HG03457 (cell line): ENCODE measurements at regions not wholly inside any gene's neighbourhood (a gene's known extent, or its start where the extent isn't known, plus 50 kb on each side); places are given as distances from the start of the nearest gene placed in this dataset.

Experiments used
- ATAC-seq: cut with Tn5 transposase; IDR thresholded peaks from one replicate; pipeline ENCODE4 v1.9.1; 2021; ENCODE audit warnings: moderate number of reproducible peaks; ENCODE audit not compliant: unreplicated experiment

GRCh38 chr17:55668312-55668920 is 54.2 kb downstream of the TMEM100 start:
- ATAC-seq: no peak

DNA sequence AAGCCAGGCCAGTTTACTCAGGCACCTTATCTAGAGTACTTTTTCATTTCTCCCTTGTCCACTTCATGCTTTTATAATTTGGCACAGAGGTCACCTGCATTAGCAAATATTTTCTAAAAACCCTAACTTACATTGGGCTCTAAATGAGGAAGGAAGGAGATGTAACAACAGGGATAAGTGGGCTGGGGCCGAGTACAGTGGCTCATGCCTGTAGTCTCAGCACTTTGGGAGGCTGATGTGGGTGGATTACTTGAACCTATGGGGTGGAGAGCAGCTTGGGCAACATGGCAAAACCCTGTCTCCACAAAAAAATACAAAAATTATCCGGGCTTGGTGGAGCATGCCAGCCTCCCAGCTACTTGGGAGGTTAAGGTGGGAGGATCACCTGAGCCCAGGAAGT is 55.9 kb downstream of the TMEM100 start:
- ATAC-seq: no peak

GRCh38 chr17:55664287-55664686 is 58.4 kb downstream of the TMEM100 start:
- peak; percentile 67 for ATAC-seq

DNA sequence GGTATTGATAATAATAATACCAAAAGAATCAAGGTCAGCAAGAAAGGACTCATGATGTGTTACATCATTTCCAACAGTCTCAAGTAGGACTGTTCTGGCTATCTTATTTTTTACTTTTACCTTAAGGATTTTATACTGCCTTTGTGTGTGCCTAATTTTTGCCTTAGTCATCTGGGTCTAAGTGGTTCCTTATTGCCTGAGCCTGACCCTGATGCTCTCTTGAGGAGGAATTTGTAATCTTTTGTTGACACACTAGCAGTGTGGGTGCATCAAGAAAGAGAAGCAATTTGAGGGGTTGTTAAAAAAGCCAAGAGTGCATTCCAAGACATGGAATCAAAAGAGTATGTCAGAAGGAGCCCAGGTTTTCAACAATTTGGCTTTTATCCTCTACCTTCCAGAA is 59.3 kb downstream of the TMEM100 start:
- ATAC-seq: no peak

DNA sequence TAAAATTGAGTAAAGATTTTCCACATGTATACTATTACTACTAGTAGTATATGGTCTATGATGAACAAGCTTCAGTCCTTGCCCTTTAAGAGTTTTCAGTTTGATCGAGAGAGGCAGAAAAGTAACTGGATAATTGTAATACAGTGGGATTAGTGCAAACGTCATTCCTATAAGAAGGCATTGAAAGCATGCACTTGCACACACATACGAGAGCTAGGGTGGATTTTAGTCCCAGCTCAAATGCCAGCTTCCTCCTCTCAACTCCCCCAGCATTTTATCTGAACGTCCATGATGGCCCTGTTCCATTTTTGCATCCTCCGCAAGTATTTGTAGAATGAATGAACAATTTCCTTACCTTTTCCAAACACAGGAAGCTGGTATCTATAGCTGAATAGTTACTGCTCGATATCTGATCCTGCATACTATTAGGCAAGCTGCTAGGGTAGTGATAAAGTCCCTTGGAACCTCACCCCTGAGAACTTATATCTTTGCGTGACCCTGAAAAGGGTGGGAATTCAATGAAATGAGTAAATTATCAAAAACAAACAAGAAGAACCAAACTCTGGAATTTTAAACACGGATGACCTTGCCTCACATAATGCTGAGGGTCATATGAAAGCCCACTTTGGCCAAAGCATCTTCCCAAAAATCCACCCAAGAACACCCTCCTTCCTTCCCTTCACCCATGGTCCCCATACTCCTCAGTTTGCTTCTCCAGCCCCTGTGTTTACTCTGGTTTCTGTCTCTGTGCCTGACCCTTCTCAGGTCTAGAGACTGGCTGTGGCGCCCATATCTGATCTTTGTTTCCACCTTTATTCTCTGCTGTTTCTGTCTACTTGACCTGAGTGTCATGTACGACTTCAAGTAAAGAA is 60.5 kb downstream of the TMEM100 start:
- ATAC-seq: no peak

DNA sequence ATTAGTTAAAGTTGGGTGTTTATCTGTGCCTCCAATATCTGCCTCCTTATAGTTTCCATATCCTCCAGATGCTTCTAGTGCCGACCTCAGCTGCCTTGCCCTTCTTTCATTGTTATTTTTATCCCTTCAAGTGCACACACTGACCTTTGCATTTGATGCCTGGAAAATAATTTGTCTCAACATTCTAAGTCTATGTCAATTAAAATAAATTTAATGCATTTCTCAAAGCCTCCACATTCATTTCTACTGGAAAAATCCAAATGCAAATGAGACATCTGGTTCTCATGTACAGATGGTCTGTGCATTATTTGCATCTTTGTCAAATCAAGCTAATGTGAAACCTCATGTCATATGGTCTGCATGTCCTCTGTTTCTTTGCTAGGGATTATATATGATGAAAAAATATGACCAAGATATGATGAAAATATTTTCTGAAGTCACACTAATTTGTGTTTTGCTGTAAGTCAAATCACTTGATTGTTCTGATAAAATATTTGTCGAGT is 61.4 kb downstream of the TMEM100 start:
- no peak for ATAC-seq

DNA sequence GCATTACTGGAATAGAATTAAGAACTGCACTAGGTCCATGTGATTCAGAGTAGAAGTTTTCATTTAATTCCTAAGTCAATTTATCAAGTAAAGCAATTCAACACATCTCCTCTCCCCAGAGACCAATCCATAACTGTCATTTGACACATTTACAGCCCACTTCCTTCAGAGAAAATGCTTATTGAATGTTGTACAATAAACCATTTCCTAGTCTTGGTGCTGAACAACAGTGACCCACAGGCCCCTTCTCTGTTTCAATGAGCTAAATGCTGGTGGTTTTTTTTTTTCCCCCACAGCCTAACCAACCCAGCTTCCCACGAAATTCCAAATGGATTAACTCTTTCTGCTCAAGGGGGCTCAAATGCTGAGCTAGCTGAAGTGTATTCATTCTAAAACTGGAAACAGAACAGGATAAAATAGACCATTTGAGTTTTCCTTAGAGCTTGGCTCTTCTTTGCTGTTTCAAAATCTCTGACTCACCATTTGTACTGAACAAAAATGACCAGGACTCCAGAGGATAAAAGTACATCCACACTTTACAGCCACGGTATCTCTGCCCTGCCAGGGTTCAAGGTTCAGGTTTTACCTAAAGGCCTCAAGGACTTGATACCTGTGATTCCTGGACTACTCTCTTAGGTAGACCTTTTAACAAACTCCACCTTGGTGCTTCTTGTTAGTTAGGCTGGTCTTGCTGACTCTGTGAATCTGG is 62.3 kb downstream of the TMEM100 start:
- no peak for ATAC-seq

- no peak for ATAC-seq
Measured at GRCh38 chr17:55659661-55660060, 63.0 kb downstream of the TMEM100 start.

- no peak for ATAC-seq
Measured at GRCh38 chr17:55655777-55656176, 66.9 kb downstream of the TMEM100 start.

DNA sequence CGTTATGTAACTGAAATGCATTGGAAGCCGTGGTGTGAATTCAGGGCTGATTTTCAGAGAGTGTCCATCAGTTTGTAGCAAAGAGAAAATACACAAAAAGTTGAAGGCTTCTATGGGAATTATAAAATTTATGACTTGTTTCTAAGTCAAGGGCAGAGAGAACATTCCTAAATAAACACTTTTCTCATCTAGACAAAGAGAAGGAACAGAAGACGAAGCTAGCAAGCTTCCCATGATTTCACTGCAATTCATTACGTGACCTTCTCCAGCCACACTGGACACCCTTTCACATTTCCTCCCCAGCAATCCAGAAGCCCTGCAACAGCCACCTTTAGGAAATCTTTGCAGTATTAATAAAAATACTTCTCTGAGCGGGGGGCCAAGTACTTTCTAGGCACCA is 67.8 kb downstream of the TMEM100 start:
- no peak for ATAC-seq

DNA sequence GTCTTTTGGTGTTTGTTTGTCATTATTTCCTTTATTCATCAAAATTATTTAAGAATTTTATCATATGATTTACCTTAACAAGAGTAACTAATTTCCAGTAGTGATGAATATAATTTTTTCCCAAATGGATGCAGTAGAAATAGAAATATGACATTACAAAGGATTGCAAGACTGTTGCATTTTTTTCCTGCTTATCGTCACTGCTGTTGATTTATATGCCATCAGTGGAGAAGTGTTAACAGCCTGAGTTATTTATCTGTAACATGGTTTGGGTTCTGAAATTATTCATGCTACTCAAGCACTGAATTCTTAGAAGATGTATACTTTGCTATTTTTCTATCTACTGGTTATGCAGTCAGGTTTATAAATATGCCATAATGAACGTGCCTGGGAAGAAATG is 68.6 kb downstream of the TMEM100 start:
- no peak for ATAC-seq

- no peak for ATAC-seq
Measured at GRCh38 chr17:55652825-55653224, 69.8 kb downstream of the TMEM100 start.

- ATAC-seq: no peak
Measured at GRCh38 chr17:55652114-55652823, 70.4 kb downstream of the TMEM100 start.

GRCh38 chr17:55649957-55650597 is 72.6 kb downstream of the TMEM100 start:
- ATAC-seq: no peak

- ATAC-seq: no peak
Measured at GRCh38 chr17:55648086-55648485, 74.6 kb downstream of the TMEM100 start.

GRCh38 chr17:55645361-55645760 is 77.3 kb downstream of the TMEM100 start:
- ATAC-seq: no peak

GRCh38 chr17:55644346-55644745 is 78.3 kb downstream of the TMEM100 start:
- ATAC-seq: no peak

GRCh38 chr17:55642741-55643140 is 79.9 kb downstream of the TMEM100 start:
- no peak for ATAC-seq

- ATAC-seq: no peak
Measured at GRCh38 chr17:55641676-55642081, 81.0 kb downstream of the TMEM100 start.

- ATAC-seq: no peak
Measured at GRCh38 chr17:55639096-55639495, 83.6 kb downstream of the TMEM100 start.
